HepG2 (cell line): ENCODE measurements at regions not wholly inside any gene's neighbourhood (a gene's known extent, or its start where the extent isn't known, plus 50 kb on each side); places are given as distances from the start of the nearest gene placed in this dataset.
A peak's percentile ranks its signal among the peaks of the same experiment; 100 is the strongest.

Source experiments
- BATF2 ChIP-seq: sonication (generic); formaldehyde crosslinking; IDR thresholded peaks from 2 replicates; pipeline ENCODE4 v1.8.0; 2022; ENCODE audit warnings: mild to moderate bottlenecking, missing genetic modification reagents, moderate library complexity
- E2F5 ChIP-seq: sonication (generic); formaldehyde crosslinking; conservative IDR thresholded peaks from 2 replicates; pipeline ENCODE4 v1.4.0; 2020; ENCODE audit warnings: missing genetic modification reagents
- ESRRA ChIP-seq: sonication (generic); formaldehyde crosslinking; IDR thresholded peaks from 2 replicates; pipeline ENCODE4 v1.5.1; 2020; ENCODE audit warnings: mild to moderate bottlenecking, low read depth, missing genetic modification reagents
- GMEB1 ChIP-seq: sonication (generic); formaldehyde crosslinking; IDR thresholded peaks from 2 replicates; pipeline ENCODE4 v1.5.1; 2020; ENCODE audit warnings: missing genetic modification reagents, mild to moderate bottlenecking, borderline replicate concordance
- HNF4G ChIP-seq, 2 experiments: sonication (generic) in 1 of 2; formaldehyde crosslinking in 1 of 2; IDR thresholded peaks; 2 replicates each; pipeline versions ENCODE4 v1.4.0 to v1.6.1; 2011 to 2020; ENCODE audit warnings: borderline replicate concordance in 2 of 2, low read depth in 2 of 2, mild to moderate bottlenecking in 2 of 2, low read length in 1 of 2, missing genetic modification reagents in 1 of 2, moderate library complexity in 1 of 2
- HOXA3 ChIP-seq: sonication (generic); formaldehyde crosslinking; IDR thresholded peaks from 2 replicates; pipeline ENCODE4 v1.5.0; 2020; ENCODE audit warnings: missing genetic modification reagents
- KDM6A ChIP-seq: IDR thresholded peaks from 2 replicates; pipeline ENCODE4 v1.6.1; 2016; ENCODE audit warnings: low read depth
- MBD4 ChIP-seq: IDR thresholded peaks from 2 replicates; pipeline ENCODE4 v1.6.1; 2012; ENCODE audit warnings: low read length, inconsistent platforms, borderline replicate concordance
- NFE2 ChIP-seq: sonication (generic); formaldehyde crosslinking; IDR thresholded peaks from 2 replicates; pipeline ENCODE4 v1.4.0; 2020; ENCODE audit warnings: missing genetic modification reagents
- NFE2L2 ChIP-seq: fragments of 150-350 bp; IDR thresholded peaks from 2 replicates; pipeline ENCODE4 v1.6.1; 2014; ENCODE audit warnings: low read length
- NFKB2 ChIP-seq: sonication (generic); formaldehyde crosslinking; IDR thresholded peaks from 2 replicates; pipeline ENCODE4 v1.4.0; 2020; ENCODE audit warnings: missing genetic modification reagents, borderline replicate concordance
- NR3C1 ChIP-seq: sonication (generic); formaldehyde crosslinking; IDR thresholded peaks from 2 replicates; pipeline ENCODE4 v1.4.0; 2020; ENCODE audit warnings: missing genetic modification reagents
- PBX3 ChIP-seq: sonication (generic); formaldehyde crosslinking; IDR thresholded peaks from 2 replicates; pipeline ENCODE4 v1.8.1; 2023; ENCODE audit warnings: missing genetic modification reagents, inconsistent platforms, borderline replicate concordance
- ZBTB10 ChIP-seq: sonication (generic); formaldehyde crosslinking; IDR thresholded peaks from 2 replicates; pipeline ENCODE4 v1.4.0; 2020; ENCODE audit warnings: missing genetic modification reagents, borderline replicate concordance
- ZKSCAN5 ChIP-seq: sonication (generic); formaldehyde crosslinking; IDR thresholded peaks from 2 replicates; pipeline ENCODE4 v1.5.1; 2020; ENCODE audit warnings: mild to moderate bottlenecking, missing genetic modification reagents
- ZNF235 ChIP-seq: sonication (generic); formaldehyde crosslinking; IDR thresholded peaks from 2 replicates; pipeline ENCODE4 v1.8.1; 2023; ENCODE audit warnings: mild to moderate bottlenecking, missing genetic modification reagents, borderline replicate concordance
- ZNF24 ChIP-seq: fragments of 450-650 bp; IDR thresholded peaks from 2 replicates; pipeline ENCODE4 v1.6.1; 2017; ENCODE audit warnings: antibody characterized with exemption, mild to moderate bottlenecking
- ZNF543 ChIP-seq: sonication (generic); formaldehyde crosslinking; IDR thresholded peaks from 2 replicates; pipeline ENCODE4 v1.4.0; 2020; ENCODE audit warnings: mild to moderate bottlenecking, missing genetic modification reagents
- ZNF784 ChIP-seq: sonication (generic); formaldehyde crosslinking; IDR thresholded peaks from 2 replicates; pipeline ENCODE4 v1.5.1; 2020; ENCODE audit warnings: missing genetic modification reagents, mild to moderate bottlenecking, borderline replicate concordance
- ZSCAN21 ChIP-seq: sonication (generic); formaldehyde crosslinking; IDR thresholded peaks from 2 replicates; pipeline ENCODE4 v1.8.0; 2022; ENCODE audit warnings: mild to moderate bottlenecking, missing genetic modification reagents, moderate library complexity, borderline replicate concordance

- no peak for TF ChIP-seq BATF2
- TF ChIP-seq PBX3, result no peak
- TF ChIP-seq NR3C1 (CRISPR knock-in tag), result no peak
- TF ChIP-seq NFE2, result peak; percentile 61; the same call in 1 of the 2 replicates
- TF ChIP-seq HOXA3, result peak; percentile 72
- peak; percentile 60; the same call in 1 of the 2 replicates for TF ChIP-seq ZSCAN21
- no peak for TF ChIP-seq NFKB2 (CRISPR knock-in tag)
- 0 out of 2 replicates have a peak, but pooled peaks have one; percentile 66 for TF ChIP-seq ESRRA (CRISPR knock-in tag)
- TF ChIP-seq KDM6A, result peak; percentile 68
- peak; percentile 53; the same call in 1 of the 2 replicates for TF ChIP-seq HNF4G (IDR thresholded peaks at IDR 0.05; ENCODE audit: borderline replicate concordance, low read depth, low read length)
- TF ChIP-seq HNF4G (CRISPR knock-in tag; IDR thresholded peaks at IDR 0.05; ENCODE audit: borderline replicate concordance, low read depth), result peak; percentile 24; the same call in 1 of the 2 replicates
- TF ChIP-seq ZNF784 (CRISPR knock-in tag), result no peak
- peak; percentile 96 for TF ChIP-seq NFE2L2
- no peak for TF ChIP-seq ZNF543 (CRISPR knock-in tag)
- TF ChIP-seq ZNF235, result no peak
- peak; percentile 14; the same call in 1 of the 2 replicates for TF ChIP-seq ZNF24
- TF ChIP-seq ZKSCAN5 (CRISPR knock-in tag), result no peak
- TF ChIP-seq GMEB1 (CRISPR knock-in tag), result peak; percentile 64; the same call in 1 of the 2 replicates
- peak; percentile 59; the same call in 1 of the 2 replicates for TF ChIP-seq MBD4
- no peak for TF ChIP-seq E2F5 (CRISPR knock-in tag)
- TF ChIP-seq ZBTB10 (CRISPR knock-in tag), result peak; percentile 98
These were observed 87.3 kb downstream of the LYZL2 start (continued) for GRCh38 chr10:30542001-30542894.
